ENCODE measurements at regions not wholly inside any gene's neighbourhood (a gene's known extent, or its start where the extent isn't known, plus 50 kb on each side); places are given as distances from the start of the nearest gene placed in this dataset.

- no peak for DNase-seq
Measured at GRCh38 chr5:35359859-35360258, 129.6 kb upstream of the PRLR start.

GRCh38 chr5:35357973-35358372 lies 127.7 kb upstream of the PRLR start:
- no peak for DNase-seq

- DNase-seq: no peak
Measured at GRCh38 chr5:35356725-35357124, 126.4 kb upstream of the PRLR start.

GRCh38 chr5:35354751-35355150 lies 124.5 kb upstream of the PRLR start:
- no peak for DNase-seq

- DNase-seq: no peak
Measured at GRCh38 chr5:35345222-35345621, 114.9 kb upstream of the PRLR start.

GRCh38 chr5:35342664-35343063 lies 112.4 kb upstream of the PRLR start:
- no peak for DNase-seq

GRCh38 chr5:35341189-35341588 lies 110.9 kb upstream of the PRLR start:
- no peak for DNase-seq

GRCh38 chr5:35339616-35340100 lies 109.4 kb upstream of the PRLR start:
- no peak for DNase-seq

GRCh38 chr5:35339006-35339405 lies 108.7 kb upstream of the PRLR start:
- no peak for DNase-seq

GRCh38 chr5:35338157-35338453 lies 107.8 kb upstream of the PRLR start:
- DNase-seq: no peak

GRCh38 chr5:35337340-35338156 lies 107.3 kb upstream of the PRLR start:
- DNase-seq: no peak

- DNase-seq: no peak
Measured at GRCh38 chr5:35336230-35336629, 105.9 kb upstream of the PRLR start.

- DNase-seq: no peak
Measured at GRCh38 chr5:35335752-35336151, 105.5 kb upstream of the PRLR start.

- no peak for DNase-seq
Measured at GRCh38 chr5:35333366-35333765, 103.1 kb upstream of the PRLR start.

- DNase-seq: no peak
Measured at GRCh38 chr5:35331956-35332950, 102.0 kb upstream of the PRLR start.

GRCh38 chr5:35325836-35326235 lies 95.5 kb upstream of the PRLR start:
- no peak for DNase-seq

- no peak for DNase-seq
Measured at GRCh38 chr5:35324679-35325078, 94.4 kb upstream of the PRLR start.

- DNase-seq: no peak
Measured at GRCh38 chr5:35324201-35324600, 93.9 kb upstream of the PRLR start.

- no peak for DNase-seq
Measured at GRCh38 chr5:35320029-35320428, 89.7 kb upstream of the PRLR start.

- peak; percentile 24 for DNase-seq
Measured at GRCh38 chr5:35319333-35320002, 89.2 kb upstream of the PRLR start.

- DNase-seq: no peak
Measured at GRCh38 chr5:35317586-35317985, 87.3 kb upstream of the PRLR start.

GRCh38 chr5:35316611-35317274 lies 86.5 kb upstream of the PRLR start:
- DNase-seq: no peak

- DNase-seq: no peak
Measured at GRCh38 chr5:35313291-35313690, 83.0 kb upstream of the PRLR start.
